Calu3 (cell line): ENCODE measurements at regions not wholly inside any gene's neighbourhood (a gene's known extent, or its start where the extent isn't known, plus 50 kb on each side); places are given as distances from the start of the nearest gene placed in this dataset.

Experiments used
- BruUV-seq: library from RNA; stranded (reverse); fragments of 400-500 nt; replicated peaks from 2 replicates; lab custom pipeline; 2021; lab: Mats Ljungman, UMichigan
- CTCF ChIA-PET: fragments of 300-600 bp; sonication (Branson Sonifier 250); formaldehyde crosslinking; loops from one replicate; lab custom pipeline; 2022; ENCODE audit warnings: antibody characterized with exemption; lab: Charles Lee
- DNase-seq: peaks from one replicate; pipeline ENCODE4 v3.0.0; 2022
- H3K27ac Mint-ChIP-seq: one replicate; pipeline ENCODE4 v1.8.0; 2022; ENCODE audit warnings: mixed read lengths; ENCODE audit not compliant: unreplicated experiment
- H3K27me3 Mint-ChIP-seq: one replicate; pipeline ENCODE4 v1.8.0; 2022; ENCODE audit warnings: mixed read lengths; ENCODE audit not compliant: unreplicated experiment
- H3K36me3 Mint-ChIP-seq: one replicate; pipeline ENCODE4 v1.8.0; 2022; ENCODE audit warnings: mild to moderate bottlenecking, moderate library complexity, mixed read lengths; ENCODE audit not compliant: insufficient read depth, unreplicated experiment
- H3K4me1 Mint-ChIP-seq: one replicate; pipeline ENCODE4 v1.8.0; 2022; ENCODE audit warnings: mild to moderate bottlenecking, low read depth, mixed read lengths; ENCODE audit not compliant: unreplicated experiment
- H3K4me3 Mint-ChIP-seq: one replicate; pipeline ENCODE4 v1.8.0; 2022; ENCODE audit warnings: mild to moderate bottlenecking, low read depth, moderate library complexity, mixed read lengths; ENCODE audit not compliant: unreplicated experiment
- H3K9me3 Mint-ChIP-seq: one replicate; pipeline ENCODE4 v1.8.0; 2022; ENCODE audit warnings: low read depth, mixed read lengths; ENCODE audit not compliant: unreplicated experiment
- CTCF ChIP-seq: fragments of 200-600 bp; IDR thresholded peaks from one replicate; pipeline ENCODE4 v1.8.0; 2022; ENCODE audit warnings: antibody characterized with exemption; ENCODE audit not compliant: unreplicated experiment
- intact Hi-C: fragments of 100-400 bp; cut with micrococcal nuclease; formaldehyde crosslinking; loops from one replicate; pipeline ENCODE4 v1.10.0; 2022; ENCODE audit not compliant: unreplicated experiment

- Mint-ChIP-seq H3K4me1 (no peaks in the 10 kb centered on the region), H3K4me3 (no peak overlapping the region), H3K9me3 (peaks cover 3% of the 10 kb centered on the region), H3K36me3 (no peaks in the 10 kb centered on the region), H3K27ac (no peak overlapping the region), H3K27me3 (peaks cover 13% of the 10 kb centered on the region)
- CTCF ChIA-PET: interaction anchor here (0.6 kb wide), 1 partner anchor 1310 kb away, joined by 4 read pairs; no protein-coding TSS in a partner anchor
- intact Hi-C loops: no loop called here
- no peak for DNase-seq
- BruUV-seq: no TSS peak
- TF ChIP-seq CTCF: no peak
Observed at GRCh38 chr3:135549928-135550494, 415.5 kb upstream of the PPP2R3A start.

GRCh38 chr3:135556174-135556573 is 409.4 kb upstream of the PPP2R3A start:
- CTCF ChIA-PET: no interaction called here
- no peak overlapping the region for H3K4me3 Mint-ChIP-seq
- no peak for DNase-seq
- H3K27ac Mint-ChIP-seq: no peak overlapping the region
- no TSS peak for BruUV-seq
- no peak for TF ChIP-seq CTCF
- peaks cover 3% of the 10 kb centered on the region for H3K9me3 Mint-ChIP-seq
- intact Hi-C loops: no loop called here
- no peaks in the 10 kb centered on the region for H3K4me1 Mint-ChIP-seq
- H3K36me3 Mint-ChIP-seq: no peaks in the 10 kb centered on the region
- H3K27me3 Mint-ChIP-seq: no peaks in the 10 kb centered on the region

GRCh38 chr3:135558150-135558783 is 407.3 kb upstream of the PPP2R3A start:
- intact Hi-C loops: no loop called here
- BruUV-seq: no TSS peak
- no peaks in the 10 kb centered on the region for H3K36me3 Mint-ChIP-seq
- peaks cover 14% of the 10 kb centered on the region for H3K27me3 Mint-ChIP-seq
- CTCF ChIA-PET: interaction anchor here (0.7 kb wide), 1 partner anchor 37 kb away, joined by 3 read pairs; no protein-coding TSS in a partner anchor
- no peak overlapping the region for H3K27ac Mint-ChIP-seq
- no peak overlapping the region for H3K4me3 Mint-ChIP-seq
- H3K9me3 Mint-ChIP-seq: peaks cover 3% of the 10 kb centered on the region
- TF ChIP-seq CTCF: no peak
- H3K4me1 Mint-ChIP-seq: no peaks in the 10 kb centered on the region
- DNase-seq: no peak

GRCh38 chr3:135558906-135559305 is 406.6 kb upstream of the PPP2R3A start:
- no peak for DNase-seq
- Mint-ChIP-seq H3K36me3 (no peaks in the 10 kb centered on the region), H3K27me3 (peaks cover 20% of the 10 kb centered on the region), H3K4me3 (no peak overlapping the region), H3K9me3 (peaks cover 2% of the 10 kb centered on the region), H3K27ac (no peak overlapping the region), H3K4me1 (no peaks in the 10 kb centered on the region)
- TF ChIP-seq CTCF: no peak
- CTCF ChIA-PET: interaction anchor here (0.7 kb wide), 1 partner anchor 38 kb away, joined by 3 read pairs; no protein-coding TSS in a partner anchor
- intact Hi-C loops: no loop called here
- no TSS peak for BruUV-seq
